ENCODE measurements at regions not wholly inside any gene's neighbourhood (a gene's known extent, or its start where the extent isn't known, plus 50 kb on each side); places are given as distances from the start of the nearest gene placed in this dataset.

DNA sequence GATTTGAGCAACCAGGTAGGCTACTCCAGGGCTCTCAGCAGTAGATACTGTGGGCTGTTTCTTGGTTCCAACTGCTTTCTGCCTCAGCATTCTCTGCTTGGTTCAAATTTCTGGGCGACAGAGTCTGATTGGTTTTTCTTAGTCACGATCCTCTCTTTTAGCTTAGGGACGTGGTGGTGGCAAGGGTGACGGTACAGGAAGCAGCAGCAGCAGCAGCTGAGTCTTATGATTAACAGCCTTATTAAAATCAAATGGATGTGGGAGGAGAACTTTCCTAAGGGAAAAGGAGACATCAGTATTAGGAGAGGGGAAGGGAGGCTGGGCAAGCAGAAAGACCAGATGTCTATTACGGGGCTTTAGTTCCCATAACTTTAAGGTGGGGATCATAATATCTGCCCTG lies 156.5 kb upstream of the PLPP4 start:
- no peak for DNase-seq

DNA sequence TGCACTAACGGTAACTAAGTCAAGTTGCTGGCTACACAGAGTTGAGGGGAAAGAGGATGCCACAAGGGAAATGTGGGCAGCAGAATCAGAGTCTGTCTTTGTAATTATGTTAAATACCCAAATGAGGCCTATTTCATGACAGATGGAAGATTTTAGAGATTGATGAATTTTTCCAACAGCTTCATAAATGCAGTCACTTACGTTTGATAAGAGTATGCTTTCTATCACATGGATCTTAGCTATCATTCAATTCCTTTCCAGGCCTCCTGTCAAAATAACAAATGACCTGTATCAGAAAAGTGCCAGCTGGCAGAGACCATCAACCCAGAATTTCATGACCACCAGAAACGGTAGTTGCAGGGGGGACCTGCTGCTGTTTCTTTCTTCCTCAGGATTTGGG lies 148.4 kb upstream of the PLPP4 start:
- DNase-seq = no peak

DNA sequence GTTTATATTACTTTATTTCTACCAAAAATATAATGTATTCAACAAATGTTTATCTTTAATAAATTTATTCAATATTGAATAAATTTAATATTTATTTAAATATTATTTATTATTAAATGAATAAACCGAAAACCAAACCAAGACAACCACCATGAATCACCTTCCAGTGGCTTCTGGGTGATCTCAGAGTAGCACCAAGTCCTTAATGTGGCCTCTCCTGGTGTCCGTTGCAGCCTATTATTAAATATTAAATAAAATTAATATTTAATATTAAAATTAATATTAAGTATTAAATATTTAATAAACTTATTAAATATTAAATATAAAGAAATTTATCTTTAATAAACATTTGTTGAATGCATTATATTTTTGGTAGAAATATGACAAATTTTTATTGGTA lies 143.3 kb upstream of the PLPP4 start:
- no peak for DNase-seq

DNA sequence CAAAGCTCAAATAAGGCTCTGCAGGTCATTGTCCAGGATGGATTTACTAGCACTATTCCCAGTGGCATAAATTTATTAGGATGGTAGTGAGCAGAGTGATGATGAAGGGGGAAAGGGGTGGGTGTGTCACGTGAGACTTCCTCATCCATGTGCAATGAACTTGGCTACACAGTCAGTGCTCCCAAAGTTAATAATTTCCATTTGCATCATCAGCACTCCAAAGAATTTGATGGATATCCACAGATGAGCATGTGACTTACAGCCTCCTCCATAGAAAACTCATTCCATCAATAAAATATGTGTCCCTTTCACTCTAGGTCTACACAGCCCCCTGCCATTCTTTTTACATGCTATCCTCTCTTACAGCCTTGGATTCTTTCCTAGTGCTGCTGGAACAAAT lies 142.6 kb upstream of the PLPP4 start:
- no peak for DNase-seq

DNA sequence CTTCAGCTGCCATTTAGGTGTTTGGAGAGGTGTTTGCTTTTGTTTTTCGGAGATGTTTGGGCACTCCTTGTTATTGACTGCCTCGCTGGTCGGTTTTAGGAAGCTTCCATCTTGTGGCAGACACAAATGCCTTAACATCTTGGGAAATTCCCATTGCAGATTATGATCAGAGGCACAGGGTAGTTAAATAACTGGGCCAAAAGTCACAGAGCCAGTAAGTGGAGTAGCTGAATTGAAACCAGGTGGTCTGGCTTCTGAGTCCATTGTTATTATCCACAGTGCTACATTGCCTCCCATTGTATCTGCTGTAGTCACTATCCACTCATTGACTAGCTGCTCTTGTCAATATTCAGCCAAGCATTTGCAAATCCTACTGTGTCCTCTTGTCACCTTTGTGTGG lies 138.2 kb upstream of the PLPP4 start:
- no peak for DNase-seq

DNA sequence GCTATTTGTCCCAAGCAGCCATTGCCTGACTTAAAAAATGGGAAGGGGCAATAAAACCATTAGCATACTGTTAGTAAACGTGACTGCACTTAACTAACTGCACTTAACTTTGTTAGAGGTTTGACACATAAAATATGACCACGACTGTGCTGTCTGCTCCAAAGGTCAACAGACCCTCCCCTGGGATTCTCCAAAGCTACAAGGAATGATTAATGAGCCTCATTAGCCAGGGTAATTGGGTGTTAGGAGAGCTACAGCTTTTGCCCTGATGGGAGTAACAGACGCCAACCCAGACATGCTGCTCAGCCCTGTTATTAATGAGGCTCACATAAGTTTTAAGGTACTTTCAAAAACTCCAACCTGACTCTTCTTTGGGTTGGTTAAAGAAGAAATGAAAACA lies 129.4 kb upstream of the PLPP4 start:
- DNase-seq = peak in 2 of 3 experiments; percentile 25 to 75

DNA sequence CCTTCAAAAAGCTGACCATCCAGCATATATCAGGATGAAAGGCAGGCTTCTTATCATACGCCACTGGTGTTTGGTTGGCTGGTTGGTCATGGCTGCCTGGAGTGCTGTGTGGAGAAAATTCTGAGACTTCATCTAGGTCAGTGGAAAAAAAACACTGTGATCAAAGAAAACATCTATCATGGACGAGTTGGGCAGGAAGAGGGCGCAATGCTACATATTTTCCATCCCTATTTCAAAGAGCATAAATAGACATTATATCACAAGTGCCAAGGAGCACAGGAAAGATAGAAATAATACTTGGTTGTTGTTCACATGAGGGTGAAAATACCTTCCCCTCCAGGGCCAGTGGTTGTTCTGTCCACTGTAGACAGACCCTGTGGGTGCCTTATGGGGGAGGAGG lies 128.4 kb upstream of the PLPP4 start:
- no peak for DNase-seq

DNA sequence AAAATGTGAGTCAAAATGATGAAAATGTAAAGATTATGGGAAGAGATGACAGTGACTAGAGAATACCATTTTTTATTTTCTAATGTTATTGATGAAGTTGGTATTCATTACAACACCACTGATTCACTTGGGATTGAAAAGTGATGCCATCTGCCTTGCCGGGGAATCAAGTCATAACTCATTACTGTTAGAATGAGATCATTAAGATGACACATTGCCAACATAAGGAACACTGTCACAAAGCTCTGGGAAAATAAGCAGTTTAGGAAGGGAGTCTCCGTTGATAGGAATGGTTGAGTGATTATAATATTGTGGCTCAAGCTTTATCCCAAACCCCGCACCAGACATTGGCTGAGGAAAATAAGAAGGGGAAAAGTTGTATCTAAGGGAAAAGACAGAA lies 121.5 kb upstream of the PLPP4 start:
- no peak for DNase-seq

DNA sequence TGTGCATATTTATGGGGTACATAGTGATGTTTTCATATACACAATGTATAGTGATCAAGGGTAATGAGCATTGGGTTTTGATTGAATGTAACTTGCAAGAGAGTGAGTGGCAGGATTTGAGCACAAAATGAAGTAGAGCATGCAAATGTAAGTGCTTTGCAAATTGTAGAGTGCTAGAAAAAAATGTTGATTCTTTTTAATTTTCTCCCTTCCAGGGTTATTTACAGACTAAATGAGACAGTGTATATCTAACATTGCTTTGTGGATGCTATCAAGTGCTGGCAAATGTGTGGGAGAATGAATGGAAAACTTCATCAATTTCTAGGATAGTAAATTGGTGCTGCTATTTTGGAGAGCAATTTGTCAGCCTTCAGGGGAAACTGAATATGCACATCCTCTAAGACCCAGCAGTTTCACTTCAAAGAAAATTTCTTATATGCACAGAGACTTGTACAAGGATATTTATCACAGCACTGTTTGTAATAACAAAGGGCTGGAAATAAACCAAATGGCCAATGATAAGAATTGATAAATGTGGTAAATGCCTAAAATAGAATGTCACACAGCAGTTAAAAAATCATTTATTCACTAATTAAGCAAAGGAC lies 120.6 kb upstream of the PLPP4 start:
- no peak for DNase-seq

DNA sequence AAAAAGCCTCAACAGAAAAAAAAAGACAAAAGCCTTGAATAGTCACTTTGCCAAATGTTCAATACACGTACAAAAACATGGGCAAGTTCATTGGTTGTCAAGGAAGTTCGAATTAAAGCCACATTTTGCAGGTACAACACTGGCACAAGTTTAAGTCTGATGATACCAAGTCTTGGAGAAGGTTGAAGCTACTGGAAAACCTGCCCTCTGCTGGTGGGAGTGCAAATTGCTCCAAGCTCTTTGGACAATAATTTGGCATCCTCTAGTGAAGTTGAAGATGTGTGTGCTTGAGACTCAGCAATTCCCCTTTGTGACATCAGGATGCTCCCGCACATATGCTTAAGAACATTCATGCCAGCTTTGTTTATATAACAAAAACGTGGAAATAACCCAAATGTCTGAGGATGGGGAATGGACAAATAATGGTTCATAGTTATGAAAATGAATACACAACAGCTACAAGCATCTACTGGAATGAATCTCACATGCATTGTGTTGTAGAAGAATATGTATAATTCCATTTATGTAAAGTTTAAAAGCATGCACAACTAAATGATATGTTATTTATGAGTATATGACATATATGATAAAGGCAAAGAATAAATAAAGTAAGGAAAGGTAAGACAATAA lies 120.0 kb upstream of the PLPP4 start:
- DNase-seq = peak; percentile 12 to 62 (median 58)

DNA sequence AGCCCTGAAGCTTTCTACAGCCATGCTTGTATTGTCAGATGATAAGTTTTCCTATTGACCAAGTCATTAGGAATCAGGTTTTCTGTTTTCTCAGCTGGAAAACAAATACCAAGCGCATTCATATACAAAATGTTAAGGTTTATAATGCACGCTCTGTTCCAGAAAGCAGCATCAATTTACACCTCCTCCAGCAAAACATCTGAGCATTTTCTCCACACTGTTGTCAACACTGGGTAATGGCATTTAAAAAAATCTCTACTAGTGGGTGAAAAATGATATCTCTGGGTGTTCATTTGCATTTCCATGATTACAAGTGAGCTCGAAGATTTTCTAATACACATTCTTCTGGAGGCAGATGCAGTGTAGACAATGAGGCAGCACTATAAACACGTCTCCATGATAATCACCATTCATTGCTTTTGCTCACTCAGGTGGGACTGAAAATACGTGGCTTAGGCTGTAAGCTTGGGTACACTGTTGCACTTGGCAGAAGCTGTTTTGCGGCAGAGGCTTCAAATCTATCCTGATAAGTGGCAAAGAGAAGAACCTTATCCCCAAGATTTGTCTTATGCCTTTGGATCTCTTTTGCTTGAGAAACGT lies 114.8 kb upstream of the PLPP4 start:
- no peak for DNase-seq

DNA sequence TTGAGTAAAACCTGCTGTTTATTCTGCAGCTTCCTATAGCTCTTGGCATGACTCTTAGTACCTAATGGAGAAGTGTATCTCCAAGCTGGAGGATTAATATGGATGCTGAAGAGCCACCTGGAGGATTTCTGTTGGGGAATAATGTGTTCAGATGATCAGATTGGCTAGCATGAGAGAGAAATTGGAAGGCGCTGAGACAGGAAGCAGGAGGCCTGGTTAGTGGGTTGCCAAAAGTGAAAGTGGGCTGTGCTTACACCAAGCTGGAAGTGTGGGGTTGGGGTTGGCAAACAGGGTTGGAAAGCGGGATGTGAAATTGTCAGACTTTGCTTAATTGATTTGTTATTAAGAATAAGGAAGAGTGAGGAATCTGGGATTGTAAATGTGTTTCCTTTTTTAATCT lies 111.8 kb upstream of the PLPP4 start:
- DNase-seq = no peak

DNA sequence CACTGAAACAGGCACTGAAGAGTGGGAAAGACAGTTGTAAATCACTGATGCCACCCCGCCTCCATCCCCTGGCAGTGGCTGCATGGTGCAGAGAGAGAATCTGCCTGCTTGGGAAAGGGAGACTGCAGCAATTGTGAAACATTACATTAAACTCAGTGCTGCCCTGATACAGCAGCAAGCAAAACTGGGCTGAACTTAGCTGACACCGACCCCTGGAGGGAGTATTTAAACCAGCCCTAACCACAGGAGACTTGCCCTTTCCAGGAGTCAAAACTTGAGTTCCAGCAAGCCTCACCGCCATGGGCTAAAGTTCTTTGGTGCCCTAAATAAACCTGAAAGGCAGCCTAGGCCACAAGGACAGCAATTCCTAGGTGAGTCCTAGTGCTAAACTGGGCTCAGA lies 109.4 kb upstream of the PLPP4 start:
- DNase-seq = no peak

DNA sequence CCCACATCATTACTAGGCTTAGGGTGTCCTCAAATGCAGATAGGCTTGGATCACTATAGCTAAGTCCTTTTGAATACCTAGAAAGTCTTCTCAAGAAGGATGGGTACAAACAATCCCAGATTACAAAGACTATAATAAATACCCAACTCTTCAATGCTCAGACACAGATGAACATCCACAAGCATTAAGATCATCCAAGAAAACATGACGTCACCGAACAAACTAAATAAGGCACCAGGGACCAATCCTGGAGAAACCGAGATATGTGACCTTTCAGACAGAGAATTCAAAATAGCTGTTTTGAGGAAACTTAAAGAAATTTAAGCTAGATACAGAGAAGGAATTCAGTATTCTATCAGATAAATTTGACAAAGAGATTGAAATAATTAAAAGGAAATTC lies 108.0 kb upstream of the PLPP4 start:
- no peak for DNase-seq

DNA sequence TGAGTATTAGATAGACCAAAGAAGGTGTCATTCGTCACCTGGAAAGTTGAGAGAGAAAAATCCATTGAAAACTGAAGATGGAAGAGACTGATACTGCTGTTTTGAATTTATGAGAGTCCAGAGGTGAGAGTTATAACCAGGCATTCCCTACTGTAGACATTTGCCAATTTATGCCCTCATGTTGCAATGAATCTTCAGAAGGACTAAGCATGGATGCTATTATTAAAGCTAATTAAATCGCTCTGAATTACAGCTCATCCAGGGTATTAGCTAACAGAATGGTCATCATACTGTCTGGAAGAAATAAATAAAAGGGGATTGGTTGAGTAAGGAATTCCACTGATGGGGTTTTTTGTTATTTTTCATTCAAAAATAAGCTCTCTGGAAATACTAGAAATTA lies 101.6 kb upstream of the PLPP4 start:
- no peak for DNase-seq

DNA sequence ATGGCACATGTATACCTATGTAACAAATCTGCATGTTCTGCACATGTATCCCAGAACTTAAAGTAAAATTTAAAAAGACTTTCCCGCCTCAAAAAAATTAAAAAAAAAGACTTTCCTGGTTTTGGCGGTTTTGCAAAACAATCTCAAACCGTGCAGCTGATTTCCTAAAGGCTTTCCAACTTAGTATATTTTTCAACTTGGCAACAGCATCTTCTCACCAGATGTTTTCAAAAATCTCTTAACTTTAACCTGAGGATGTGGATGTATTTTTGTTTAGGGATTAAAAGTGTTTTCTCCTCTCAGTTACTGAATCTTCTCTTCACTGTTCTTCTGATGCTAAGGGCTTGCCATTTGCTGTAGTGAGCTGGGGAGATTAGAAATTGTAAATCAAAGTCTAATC lies 96.5 kb upstream of the PLPP4 start:
- no peak for DNase-seq

DNA sequence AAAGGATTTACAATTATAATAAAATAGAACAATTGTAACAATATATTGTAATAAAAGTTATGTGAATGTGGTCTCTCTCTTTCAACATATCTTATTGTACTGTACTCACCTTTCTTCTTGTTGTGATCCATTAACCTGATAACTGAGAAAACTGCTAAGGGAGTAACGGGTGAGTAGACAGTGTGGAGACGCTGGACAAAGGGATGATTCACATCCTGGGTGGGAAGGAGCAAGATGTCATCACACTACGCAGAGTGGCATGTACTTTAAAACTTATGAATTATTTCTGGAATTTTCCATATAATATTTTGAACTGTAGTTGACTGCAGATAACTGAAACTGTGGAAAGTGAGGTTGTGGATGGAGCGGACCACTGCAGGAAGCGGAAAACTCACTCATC lies 91.2 kb upstream of the PLPP4 start:
- no peak for DNase-seq

DNA sequence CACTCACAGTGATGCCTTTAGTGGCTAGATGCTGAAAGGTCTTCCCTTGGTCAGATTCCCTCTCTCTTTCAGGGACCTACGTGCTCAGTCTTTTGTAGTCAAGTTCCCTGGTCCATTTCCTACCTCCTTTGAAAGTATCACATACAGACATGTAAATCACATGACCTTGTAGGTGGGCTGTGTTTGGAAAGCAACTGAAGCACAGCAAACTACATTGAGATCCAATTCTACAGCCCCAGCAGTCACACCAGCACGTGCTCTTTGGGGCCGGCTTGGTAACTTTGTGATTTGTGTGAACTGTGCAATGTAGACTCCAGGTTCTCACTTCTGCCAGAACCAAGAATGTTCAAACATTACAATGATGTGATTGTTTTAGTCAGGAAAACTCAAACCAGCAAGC lies 89.7 kb upstream of the PLPP4 start:
- no peak for DNase-seq

DNA sequence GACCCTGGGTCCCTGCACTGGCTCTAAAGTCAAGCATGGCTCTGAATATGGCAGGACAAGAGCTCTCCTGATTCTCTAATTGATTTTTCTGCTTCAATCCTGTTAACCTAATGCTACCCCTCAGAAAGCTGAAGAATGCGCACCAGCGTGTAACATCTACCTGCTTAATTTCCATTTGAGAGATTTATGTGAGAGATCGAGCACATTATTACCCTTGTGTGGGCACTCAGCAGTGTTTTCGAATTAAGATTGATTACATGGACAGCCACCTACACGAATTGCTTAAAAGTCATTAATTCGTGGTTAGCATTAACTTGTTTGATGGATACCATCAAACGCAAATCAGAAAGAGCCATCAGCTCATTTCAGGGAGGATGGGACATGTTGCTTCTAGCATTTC lies 88.7 kb upstream of the PLPP4 start:
- DNase-seq = no peak

DNA sequence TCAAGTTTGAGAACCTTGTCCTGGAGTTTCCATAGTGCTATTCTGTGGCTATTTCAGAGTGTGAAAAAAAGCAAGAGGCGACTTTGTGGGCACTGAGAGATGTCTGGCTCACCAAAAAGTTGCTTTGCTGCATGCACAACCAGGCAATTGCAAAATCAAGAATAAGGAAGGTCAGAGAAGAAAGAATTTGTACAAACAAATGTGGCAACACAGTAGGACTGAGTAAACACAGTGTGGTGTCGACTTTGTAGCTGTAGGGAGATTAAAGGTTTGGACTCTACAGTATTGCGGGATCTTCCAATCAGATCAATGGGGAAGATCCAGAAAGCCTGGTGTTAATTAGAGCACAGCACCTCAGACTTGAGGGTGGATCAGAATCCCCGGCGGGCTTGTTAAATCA lies 88.1 kb upstream of the PLPP4 start:
- no peak for DNase-seq

DNA sequence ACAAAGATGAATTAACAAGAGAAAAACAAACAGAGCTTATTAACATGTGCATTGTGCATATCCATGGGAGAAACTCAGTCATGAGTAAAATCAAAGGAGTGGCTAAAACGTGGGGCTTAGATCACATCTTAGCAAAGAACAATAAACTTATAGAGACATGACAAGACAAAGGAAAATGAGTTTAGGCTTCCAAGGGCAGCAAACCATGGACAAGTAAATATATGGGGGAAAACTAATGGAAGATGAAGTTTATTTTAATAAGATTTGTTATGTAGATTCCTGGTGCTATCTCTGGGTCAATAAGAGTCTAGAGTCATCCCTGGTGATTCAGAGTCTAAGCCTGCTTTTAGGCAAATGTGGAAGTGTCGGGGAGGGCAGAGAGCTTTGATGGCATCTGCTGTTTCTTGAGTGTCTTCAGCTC lies 87.2 kb upstream of the PLPP4 start:
- DNase-seq = no peak

DNA sequence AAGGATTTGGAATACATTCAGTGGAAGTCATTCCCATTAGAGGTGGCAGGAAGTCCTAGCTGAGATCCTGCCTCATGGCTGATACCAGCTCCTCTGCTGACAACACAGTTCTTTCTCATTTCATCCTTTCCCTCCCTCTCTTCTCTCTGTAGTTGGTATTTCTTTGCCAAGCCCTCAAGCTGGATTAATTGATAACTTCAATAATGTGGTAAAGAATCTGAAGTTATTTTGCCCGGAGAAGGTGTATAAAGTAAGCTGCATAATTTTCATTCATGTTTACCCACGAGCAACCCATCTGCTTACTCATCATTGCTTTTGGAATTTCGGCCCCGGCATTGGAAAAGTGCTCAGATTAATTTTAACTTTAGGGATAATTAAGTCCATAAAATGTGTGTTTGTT lies 85.2 kb upstream of the PLPP4 start:
- no peak for DNase-seq

DNA sequence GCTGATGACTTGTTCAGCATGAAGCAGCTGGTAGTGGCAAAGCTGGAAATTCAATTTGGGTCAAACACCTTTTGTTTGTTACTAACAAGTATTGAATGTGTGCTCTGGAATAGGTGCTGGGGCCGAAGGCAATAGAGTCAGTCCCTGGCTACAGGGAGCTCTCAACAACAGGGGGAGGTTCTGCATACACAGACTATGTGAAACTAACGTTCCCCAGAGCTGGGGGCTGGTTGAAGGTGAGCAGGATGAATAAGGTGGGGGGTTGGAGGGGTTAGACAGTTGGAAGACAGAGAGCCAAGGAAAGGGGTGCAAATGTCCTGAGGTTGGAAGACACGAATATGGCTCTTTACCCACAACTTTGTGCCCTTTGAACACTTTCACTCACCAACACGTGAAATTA lies 84.1 kb upstream of the PLPP4 start:
- DNase-seq = no peak

DNA sequence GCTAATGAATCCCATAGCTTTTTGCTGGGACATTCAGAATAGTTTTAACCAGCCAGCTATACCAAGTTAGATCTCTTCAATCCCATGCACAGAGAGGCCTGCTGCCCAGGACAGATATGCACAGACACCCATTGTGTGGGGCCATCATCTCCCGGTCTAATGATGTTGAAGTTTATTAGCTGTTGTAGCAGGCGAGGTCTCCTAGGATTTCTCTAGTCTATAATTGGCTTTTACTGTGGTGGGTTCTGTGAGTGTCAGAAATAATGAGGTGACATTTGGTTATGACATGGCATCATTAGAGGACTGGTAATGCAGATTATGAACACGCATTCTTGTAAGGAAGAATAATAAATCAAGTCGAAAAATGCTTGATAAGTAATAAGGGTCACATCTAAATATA lies 81.4 kb upstream of the PLPP4 start:
- no peak for DNase-seq

DNA sequence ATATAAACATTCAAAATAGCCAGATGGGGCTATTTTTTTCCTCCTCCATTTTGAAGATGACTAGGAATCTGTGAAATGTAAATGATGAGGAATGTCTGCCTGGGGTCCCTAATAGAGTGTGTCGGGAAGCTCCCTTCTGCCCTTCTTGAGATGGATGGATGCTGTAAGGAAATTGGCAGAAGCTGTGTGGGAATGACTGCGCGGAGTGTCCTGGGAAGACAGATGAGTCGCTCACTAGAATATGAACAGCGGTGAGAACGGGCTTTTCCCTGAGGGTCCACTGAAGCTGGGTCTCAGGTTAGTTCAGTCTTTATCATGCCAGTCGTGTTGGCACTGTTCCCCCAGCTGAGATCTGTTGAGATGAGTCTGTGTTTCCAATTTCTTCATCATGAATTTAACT lies 75.1 kb upstream of the PLPP4 start:
- DNase-seq = no peak

All from NCI-H1417 (cell line).